IPS-20b (cell line): ENCODE measurements at regions not wholly inside any gene's neighbourhood (a gene's known extent, or its start where the extent isn't known, plus 50 kb on each side); places are given as distances from the start of the nearest gene placed in this dataset.

Source experiments
- H3K27ac ChIP-seq: one replicate; pipeline ENCODE4 v1.5.1; 2013; ENCODE audit warnings: low read length
- H3K27me3 ChIP-seq: 2 replicates; pipeline ENCODE4 v1.6.1; 2013; ENCODE audit warnings: mild to moderate bottlenecking, low read length, inconsistent platforms; ENCODE audit not compliant: insufficient read depth
- H3K36me3 ChIP-seq: 2 replicates; pipeline ENCODE4 v1.6.1; 2013; ENCODE audit warnings: low read depth, mild to moderate bottlenecking, inconsistent platforms, low read length, moderate library complexity; ENCODE audit not compliant: insufficient read depth
- H3K4me1 ChIP-seq: 2 replicates; pipeline ENCODE4 v1.6.1; 2013; ENCODE audit warnings: mild to moderate bottlenecking, control low read depth, inconsistent platforms, low read length, moderate library complexity; ENCODE audit not compliant: insufficient read depth
- H3K4me3 ChIP-seq: 2 replicates; pipeline ENCODE4 v1.5.1; 2013; ENCODE audit warnings: mild to moderate bottlenecking, low read length, inconsistent platforms
- H3K9ac ChIP-seq: 2 replicates; pipeline ENCODE4 v1.6.1; 2013; ENCODE audit warnings: low read depth, mild to moderate bottlenecking, inconsistent platforms, low read length, moderate library complexity
- H3K9me3 ChIP-seq: 2 replicates; pipeline ENCODE4 v1.6.1; 2013; ENCODE audit warnings: mild to moderate bottlenecking, low read depth, low read length, inconsistent platforms; ENCODE audit not compliant: insufficient read depth

- H3K4me1 ChIP-seq: 0 out of 2 replicates have a peak, but pooled peaks cover 3% of the 10 kb centered on the region
- no peak overlapping the region for H3K27ac ChIP-seq
- H3K9ac ChIP-seq: no peak overlapping the region
- H3K27me3 ChIP-seq: no peaks in the 10 kb centered on the region
- no peak overlapping the region for H3K4me3 ChIP-seq
- no peaks in the 10 kb centered on the region for H3K36me3 ChIP-seq
- no peaks in the 10 kb centered on the region for H3K9me3 ChIP-seq
Measured at GRCh38 chr17:65402513-65403496, 158.6 kb downstream of the AXIN2 start.

- Histone ChIP-seq H3K27me3 (no peaks in the 10 kb centered on the region), H3K27ac (no peak overlapping the region), H3K4me1 (0 out of 2 replicates have a peak, but pooled peaks cover 3% of the 10 kb centered on the region), H3K9me3 (no peaks in the 10 kb centered on the region), H3K36me3 (no peaks in the 10 kb centered on the region), H3K9ac (no peak overlapping the region), H3K4me3 (no peak overlapping the region)
Measured at GRCh38 chr17:65401561-65401960, 159.9 kb downstream of the AXIN2 start.

- Histone ChIP-seq H3K4me3 (no peak overlapping the region), H3K4me1 (0 out of 2 replicates have a peak, but pooled peaks cover 3% of the 10 kb centered on the region), H3K9ac (no peak overlapping the region), H3K9me3 (no peaks in the 10 kb centered on the region), H3K36me3 (no peaks in the 10 kb centered on the region), H3K27ac (no peak overlapping the region), H3K27me3 (no peaks in the 10 kb centered on the region)
Measured at GRCh38 chr17:65400701-65401100, 160.7 kb downstream of the AXIN2 start.

- Histone ChIP-seq H3K36me3 (no peaks in the 10 kb centered on the region), H3K9me3 (no peaks in the 10 kb centered on the region), H3K9ac (no peak overlapping the region), H3K27me3 (no peaks in the 10 kb centered on the region), H3K4me3 (no peak overlapping the region), H3K27ac (no peak overlapping the region), H3K4me1 (0 out of 2 replicates have a peak, but pooled peaks cover 3% of the 10 kb centered on the region)
Measured at GRCh38 chr17:65398040-65398787, 163.2 kb downstream of the AXIN2 start.

- H3K27me3 ChIP-seq: no peaks in the 10 kb centered on the region
- no peaks in the 10 kb centered on the region for H3K36me3 ChIP-seq
- no peak overlapping the region for H3K4me3 ChIP-seq
- H3K9me3 ChIP-seq: no peaks in the 10 kb centered on the region
- no peaks in the 10 kb centered on the region for H3K4me1 ChIP-seq
- H3K27ac ChIP-seq: no peak overlapping the region
- H3K9ac ChIP-seq: no peak overlapping the region
Measured at GRCh38 chr17:65395924-65396323, 165.5 kb downstream of the AXIN2 start.

GRCh38 chr17:65394811-65395472 is 166.5 kb downstream of the AXIN2 start:
- no peak overlapping the region for H3K27ac ChIP-seq
- no peaks in the 10 kb centered on the region for H3K27me3 ChIP-seq
- no peaks in the 10 kb centered on the region for H3K36me3 ChIP-seq
- H3K4me1 ChIP-seq: no peaks in the 10 kb centered on the region
- no peak overlapping the region for H3K4me3 ChIP-seq
- no peak overlapping the region for H3K9ac ChIP-seq
- no peaks in the 10 kb centered on the region for H3K9me3 ChIP-seq

GRCh38 chr17:65393514-65393913 is 167.9 kb downstream of the AXIN2 start:
- Histone ChIP-seq H3K4me1 (no peaks in the 10 kb centered on the region), H3K27ac (no peak overlapping the region), H3K36me3 (no peaks in the 10 kb centered on the region), H3K9ac (no peak overlapping the region), H3K27me3 (no peaks in the 10 kb centered on the region), H3K9me3 (no peaks in the 10 kb centered on the region), H3K4me3 (no peak overlapping the region)

GRCh38 chr17:65389949-65390348 is 171.5 kb downstream of the AXIN2 start:
- Histone ChIP-seq H3K4me3 (no peak overlapping the region), H3K36me3 (no peaks in the 10 kb centered on the region), H3K27me3 (no peaks in the 10 kb centered on the region), H3K4me1 (no peaks in the 10 kb centered on the region), H3K27ac (no peak overlapping the region), H3K9ac (no peak overlapping the region), H3K9me3 (no peaks in the 10 kb centered on the region)

- no peaks in the 10 kb centered on the region for H3K9me3 ChIP-seq
- H3K36me3 ChIP-seq: no peaks in the 10 kb centered on the region
- no peaks in the 10 kb centered on the region for H3K27me3 ChIP-seq
- no peak overlapping the region for H3K9ac ChIP-seq
- no peaks in the 10 kb centered on the region for H3K4me1 ChIP-seq
- H3K27ac ChIP-seq: no peak overlapping the region
- H3K4me3 ChIP-seq: no peak overlapping the region
Measured at GRCh38 chr17:65389426-65389825, 172.0 kb downstream of the AXIN2 start.

GRCh38 chr17:65388911-65389310 is 172.5 kb downstream of the AXIN2 start:
- Histone ChIP-seq H3K4me3 (no peak overlapping the region), H3K27me3 (no peaks in the 10 kb centered on the region), H3K36me3 (no peaks in the 10 kb centered on the region), H3K9me3 (no peaks in the 10 kb centered on the region), H3K4me1 (no peaks in the 10 kb centered on the region), H3K27ac (no peak overlapping the region), H3K9ac (no peak overlapping the region)

GRCh38 chr17:65387322-65387721 is 174.1 kb downstream of the AXIN2 start:
- Histone ChIP-seq H3K4me1 (no peaks in the 10 kb centered on the region), H3K27me3 (no peaks in the 10 kb centered on the region), H3K36me3 (no peaks in the 10 kb centered on the region), H3K9me3 (no peaks in the 10 kb centered on the region), H3K27ac (no peak overlapping the region), H3K4me3 (no peak overlapping the region), H3K9ac (no peak overlapping the region)
